ENCODE measurements at regions not wholly inside any gene's neighbourhood (a gene's known extent, or its start where the extent isn't known, plus 50 kb on each side); places are given as distances from the start of the nearest gene placed in this dataset.

- DNase-seq (ENCODE audit: low read depth): no peak
Measured at GRCh38 chr10:130486906-130487305, 350.7 kb downstream of the GLRX3 start.

GRCh38 chr10:130487566-130487965 is 351.4 kb downstream of the GLRX3 start:
- no peak for DNase-seq (ENCODE audit: low read depth)

- DNase-seq (ENCODE audit: low read depth): no peak
Measured at GRCh38 chr10:130489891-130490290, 353.7 kb downstream of the GLRX3 start.

GRCh38 chr10:130491011-130491692 is 355.0 kb downstream of the GLRX3 start:
- no peak for DNase-seq (ENCODE audit: low read depth)

GRCh38 chr10:130491693-130492050 is 355.5 kb downstream of the GLRX3 start:
- DNase-seq (ENCODE audit: low read depth): no peak

GRCh38 chr10:130492266-130492934 is 356.2 kb downstream of the GLRX3 start:
- DNase-seq (ENCODE audit: low read depth): no peak

- DNase-seq (ENCODE audit: low read depth): no peak
Measured at GRCh38 chr10:130493021-130493420, 356.8 kb downstream of the GLRX3 start.

GRCh38 chr10:130493446-130494145 is 357.4 kb downstream of the GLRX3 start:
- DNase-seq (ENCODE audit: low read depth): no peak

- no peak for DNase-seq (ENCODE audit: low read depth)
Measured at GRCh38 chr10:130495116-130495862, 359.1 kb downstream of the GLRX3 start.

- no peak for DNase-seq (ENCODE audit: low read depth)
Measured at GRCh38 chr10:130495891-130496636, 359.9 kb downstream of the GLRX3 start.

- no peak for DNase-seq (ENCODE audit: low read depth)
Measured at GRCh38 chr10:130497056-130498010, 361.1 kb downstream of the GLRX3 start.

GRCh38 chr10:130498042-130498441 is 361.9 kb downstream of the GLRX3 start:
- no peak for DNase-seq (ENCODE audit: low read depth)

GRCh38 chr10:130498934-130499333 is 362.7 kb downstream of the GLRX3 start:
- no peak for DNase-seq (ENCODE audit: low read depth)

- no peak for DNase-seq (ENCODE audit: low read depth)
Measured at GRCh38 chr10:130499541-130499940, 363.4 kb downstream of the GLRX3 start.

GRCh38 chr10:130500261-130501000 is 364.2 kb downstream of the GLRX3 start:
- no peak for DNase-seq (ENCODE audit: low read depth)

- DNase-seq (ENCODE audit: low read depth): no peak
Measured at GRCh38 chr10:130507461-130507860, 371.3 kb downstream of the GLRX3 start.

- no peak for DNase-seq (ENCODE audit: low read depth)
Measured at GRCh38 chr10:130509881-130510689, 373.9 kb downstream of the GLRX3 start.

GRCh38 chr10:130510755-130511154 is 374.6 kb downstream of the GLRX3 start:
- DNase-seq (ENCODE audit: low read depth): no peak

GRCh38 chr10:130511766-130512165 is 375.6 kb downstream of the GLRX3 start:
- DNase-seq (ENCODE audit: low read depth): no peak

All from renal cortical epithelial cell (primary cell).